M059J (cell line): ENCODE measurements at regions not wholly inside any gene's neighbourhood (a gene's known extent, or its start where the extent isn't known, plus 50 kb on each side); places are given as distances from the start of the nearest gene placed in this dataset.
"Not testable (repeated sequence)": the region's sequence is repeated elsewhere in the genome, so short reads cannot be mapped to it uniquely, and the experiment has no call there.

ENCODE experiments used
- DNase-seq: peaks from one replicate; pipeline ENCODE4 v3.0.0-alpha.2; 2012; ENCODE audit warnings: low read depth

DNA sequence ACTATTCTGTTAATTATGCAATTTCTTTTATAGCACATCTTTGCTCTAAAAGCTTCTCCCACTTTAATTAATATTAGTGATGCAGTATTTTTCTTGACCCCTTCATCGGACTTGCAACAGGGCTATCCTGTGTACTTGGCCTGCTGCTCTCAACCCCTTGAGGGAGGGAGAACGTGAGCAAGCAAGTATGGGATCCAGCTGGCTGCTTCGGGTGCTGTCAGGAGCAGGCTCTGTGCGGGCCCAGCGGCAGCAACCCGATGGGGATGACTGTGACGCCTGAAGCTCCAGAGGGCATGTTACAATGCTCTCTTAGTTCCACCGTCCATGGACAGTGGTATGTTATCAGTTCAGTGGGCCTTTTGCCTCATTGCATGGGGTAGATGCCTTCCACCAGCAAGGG lies 519.8 kb upstream of the CITED2 start:
- DNase-seq: no peak

GRCh38 chr6:139891471-139891870 lies 517.0 kb upstream of the CITED2 start:
- no peak for DNase-seq

- DNase-seq: peak; percentile 51
Observed at GRCh38 chr6:139888681-139889122, 514.3 kb upstream of the CITED2 start.

DNA sequence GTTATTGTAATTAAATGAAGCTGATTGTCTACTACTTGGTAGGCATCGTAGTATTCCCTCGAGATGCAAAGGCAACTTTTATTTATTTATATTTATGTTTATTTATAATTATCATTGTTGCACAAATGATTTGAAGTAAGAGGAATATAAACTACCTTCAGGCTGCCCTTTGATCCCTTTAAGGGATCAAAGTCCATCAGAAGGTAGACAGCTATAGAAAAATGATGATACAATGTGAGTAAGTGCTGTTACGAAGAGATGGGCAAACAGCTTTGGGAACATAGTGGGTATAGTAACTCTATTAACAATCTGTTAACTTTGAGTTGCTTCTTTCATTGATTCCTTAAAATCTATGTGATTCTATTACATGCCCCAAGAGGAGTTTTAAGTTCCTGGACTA lies 512.8 kb upstream of the CITED2 start:
- DNase-seq: no peak

- DNase-seq: no peak
Observed at GRCh38 chr6:139886396-139886795, 511.9 kb upstream of the CITED2 start.

- no peak for DNase-seq
Observed at GRCh38 chr6:139885909-139886308, 511.5 kb upstream of the CITED2 start.

- DNase-seq: peak; percentile 48
Observed at GRCh38 chr6:139883776-139884175, 509.3 kb upstream of the CITED2 start.

DNA sequence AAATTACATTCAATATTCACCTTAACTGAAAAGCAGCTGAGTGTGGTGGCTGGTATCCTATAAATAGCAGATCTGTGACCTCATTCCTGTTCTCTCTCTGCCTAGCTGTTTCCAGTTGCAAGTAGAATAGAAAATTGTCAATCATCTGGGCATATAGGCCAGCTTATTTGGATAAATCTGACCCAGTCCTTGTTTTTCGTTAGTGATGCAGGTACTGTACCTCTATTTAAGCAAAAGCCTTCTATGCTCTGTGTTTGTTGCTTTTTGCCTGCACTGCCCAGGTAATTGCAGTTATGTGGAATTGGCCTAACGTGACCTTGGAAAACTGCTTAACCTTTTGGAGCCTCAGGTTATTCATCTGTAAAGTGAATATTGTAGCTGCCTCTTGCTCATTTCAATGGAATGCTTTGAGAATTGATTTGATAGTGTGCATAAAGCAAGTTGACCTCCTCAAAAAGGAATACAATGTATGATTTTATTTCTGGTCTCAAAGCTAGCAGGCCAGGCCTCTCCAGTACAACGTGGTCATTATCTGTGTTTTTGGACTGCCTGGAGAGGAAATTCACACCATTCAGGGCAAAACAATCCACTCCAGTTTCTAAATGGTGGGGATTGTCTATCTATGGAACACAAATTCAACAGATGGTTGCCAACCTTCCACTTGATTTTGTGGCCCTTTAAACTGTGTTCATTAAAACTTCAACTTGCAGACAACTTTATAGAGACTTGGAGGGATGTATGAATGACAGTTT lies 508.7 kb upstream of the CITED2 start:
- DNase-seq: peak; percentile 71

DNA sequence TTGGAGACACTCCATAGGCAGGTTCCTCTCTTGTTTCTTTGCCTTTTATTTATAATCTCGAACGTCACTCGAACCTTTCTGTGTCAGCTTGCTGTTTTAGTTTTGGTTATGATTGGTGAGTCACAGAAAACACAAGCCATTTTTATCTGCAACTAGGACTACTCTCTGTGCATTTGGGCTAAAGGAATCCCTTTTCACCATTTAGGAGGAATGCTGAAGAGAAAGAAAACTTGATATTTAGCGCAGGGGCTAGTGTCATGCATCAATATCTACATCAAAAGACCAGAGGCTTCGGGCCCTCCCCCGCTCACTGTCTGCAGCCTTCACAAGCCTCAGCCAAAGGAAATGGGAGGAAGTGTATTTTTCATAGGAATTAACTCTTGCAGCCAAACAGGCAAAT lies 507.8 kb upstream of the CITED2 start:
- DNase-seq: peak; percentile 68

GRCh38 chr6:139881728-139882211 lies 507.3 kb upstream of the CITED2 start:
- DNase-seq: peak; percentile 71

DNA sequence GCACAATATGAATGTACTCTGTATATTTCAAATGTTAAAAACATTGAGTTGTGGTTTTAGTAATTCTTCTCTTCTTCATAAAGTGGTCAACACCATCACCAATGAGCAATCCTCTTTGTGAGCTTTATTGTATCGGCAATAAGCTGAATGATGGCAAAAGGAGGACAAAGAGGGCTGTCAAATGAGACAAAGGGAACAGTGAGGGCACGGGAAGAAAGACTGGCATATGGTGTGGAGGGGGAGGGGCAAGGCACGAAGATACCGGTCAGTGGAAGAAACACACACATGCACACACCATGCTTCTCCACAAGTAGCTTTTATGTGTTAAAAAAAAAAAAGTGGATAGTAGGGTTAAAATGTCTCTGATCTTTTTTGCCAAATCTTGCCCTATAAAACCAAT lies 506.8 kb upstream of the CITED2 start:
- DNase-seq: no peak

- peak; percentile 36 for DNase-seq
Observed at GRCh38 chr6:139879823-139880356, 505.4 kb upstream of the CITED2 start.

- not testable (repeated sequence) for DNase-seq
Observed at GRCh38 chr6:139879241-139879640, 504.8 kb upstream of the CITED2 start.

GRCh38 chr6:139877828-139878405 lies 503.5 kb upstream of the CITED2 start:
- no peak for DNase-seq

DNA sequence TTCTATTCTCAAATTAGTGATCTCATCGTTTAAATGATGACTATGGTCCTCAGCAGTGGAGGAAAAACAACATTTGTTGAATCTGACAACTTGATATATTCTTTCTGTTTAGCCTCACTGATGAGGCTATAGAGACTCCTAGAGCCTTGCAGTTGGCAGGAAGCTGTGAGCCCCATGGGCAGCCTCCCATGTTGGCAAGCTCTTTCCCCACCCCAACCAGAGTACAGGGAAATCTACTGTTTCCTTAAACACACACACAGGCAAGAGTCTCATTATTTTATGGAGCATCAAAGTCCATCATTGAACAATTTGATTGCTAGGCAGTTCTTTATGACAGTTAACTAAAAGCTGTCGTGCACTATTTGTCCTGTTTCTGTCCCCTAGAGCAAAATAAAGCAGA lies 498.2 kb upstream of the CITED2 start:
- DNase-seq: peak; percentile 20

DNA sequence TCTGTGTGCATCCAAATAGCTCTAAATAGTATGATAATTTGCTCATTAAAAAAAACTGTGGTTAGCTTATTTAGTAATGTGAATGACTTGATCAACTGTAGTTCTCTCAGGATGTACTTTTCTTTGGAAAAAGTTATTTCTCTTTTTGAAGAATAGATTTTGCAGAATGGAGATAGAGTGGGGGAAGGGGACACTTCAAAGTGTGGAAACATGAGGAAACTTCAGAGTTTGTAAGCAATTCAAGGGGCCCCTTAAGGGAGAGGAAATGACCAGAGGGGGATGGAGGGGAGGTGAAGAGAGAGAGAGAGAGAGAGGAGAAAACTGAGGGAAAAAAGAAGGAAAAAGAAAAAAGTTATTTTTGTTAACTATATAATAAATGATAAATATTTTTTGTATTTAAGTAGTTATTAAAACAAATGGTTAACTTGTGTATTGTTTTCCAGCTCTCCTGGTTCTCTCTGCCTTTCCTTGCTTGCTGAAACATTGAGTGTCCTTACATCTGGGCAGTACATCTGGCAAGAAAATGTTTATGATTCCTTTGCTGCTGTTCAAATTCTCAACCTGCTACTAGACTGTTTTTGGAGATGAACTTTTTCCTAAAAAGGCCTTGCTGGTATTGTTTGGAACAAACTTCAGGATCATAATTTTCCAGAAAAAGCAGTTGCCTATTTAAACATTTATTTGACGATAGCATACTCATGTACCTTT lies 497.5 kb upstream of the CITED2 start:
- no peak for DNase-seq

- DNase-seq: no peak
Observed at GRCh38 chr6:139871165-139871710, 496.8 kb upstream of the CITED2 start.

- no peak for DNase-seq
Observed at GRCh38 chr6:139868576-139868975, 494.1 kb upstream of the CITED2 start.

DNA sequence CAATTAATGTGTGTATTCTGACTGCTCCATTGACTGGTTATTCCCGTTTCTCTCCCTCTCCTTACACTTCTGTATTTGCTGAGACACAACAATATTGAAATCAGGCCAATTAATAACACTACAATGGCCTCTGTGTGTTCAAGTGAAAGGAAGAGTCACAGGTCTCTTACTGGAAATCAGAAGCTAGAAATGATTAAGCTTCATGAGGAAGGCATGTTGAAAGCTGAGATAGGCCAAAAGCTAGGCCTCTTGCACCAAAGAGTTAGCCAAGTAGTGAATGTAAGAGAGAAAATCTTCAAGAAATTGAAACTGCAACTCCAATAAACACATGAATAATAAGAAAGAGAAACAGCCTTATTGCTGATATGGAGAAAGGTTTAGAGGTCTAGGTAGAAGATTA lies 489.5 kb upstream of the CITED2 start:
- DNase-seq: no peak

GRCh38 chr6:139863346-139863745 lies 488.9 kb upstream of the CITED2 start:
- no peak for DNase-seq

- DNase-seq: no peak
Observed at GRCh38 chr6:139862311-139862710, 487.9 kb upstream of the CITED2 start.

- peak; percentile 38 for DNase-seq
Observed at GRCh38 chr6:139860203-139860602, 485.8 kb upstream of the CITED2 start.
